GM19238 (cell line): ENCODE measurements at regions not wholly inside any gene's neighbourhood (a gene's known extent, or its start where the extent isn't known, plus 50 kb on each side); places are given as distances from the start of the nearest gene placed in this dataset.

Source experiments
- DNase-seq: peaks from one replicate; pipeline ENCODE4 v3.0.0; 2011; ENCODE audit warnings: low spot score; ENCODE audit not compliant: insufficient read length

- DNase-seq, result no peak
Measured at GRCh38 chr6:167643223-167643622, 183.5 kb upstream of the AFDN start.

GRCh38 chr6:167643716-167644115 lies 183.0 kb upstream of the AFDN start:
- DNase-seq, result no peak

- no peak for DNase-seq
Measured at GRCh38 chr6:167644412-167645132, 182.1 kb upstream of the AFDN start.

- DNase-seq, result no peak
Measured at GRCh38 chr6:167645368-167645767, 181.3 kb upstream of the AFDN start.

- DNase-seq, result no peak
Measured at GRCh38 chr6:167647306-167647705, 179.4 kb upstream of the AFDN start.

- DNase-seq, result no peak
Measured at GRCh38 chr6:167647737-167648470, 178.8 kb upstream of the AFDN start.

GRCh38 chr6:167648501-167649278 lies 178.0 kb upstream of the AFDN start:
- no peak for DNase-seq

GRCh38 chr6:167649476-167649875 lies 177.2 kb upstream of the AFDN start:
- no peak for DNase-seq

- no peak for DNase-seq
Measured at GRCh38 chr6:167650730-167651317, 175.9 kb upstream of the AFDN start.

GRCh38 chr6:167651318-167652041 lies 175.2 kb upstream of the AFDN start:
- no peak for DNase-seq

- DNase-seq, result no peak
Measured at GRCh38 chr6:167652042-167652700, 174.5 kb upstream of the AFDN start.

- no peak for DNase-seq
Measured at GRCh38 chr6:167652701-167653095, 174.0 kb upstream of the AFDN start.

GRCh38 chr6:167653561-167653960 lies 173.2 kb upstream of the AFDN start:
- no peak for DNase-seq

- DNase-seq, result no peak
Measured at GRCh38 chr6:167654389-167654788, 172.3 kb upstream of the AFDN start.

- no peak for DNase-seq
Measured at GRCh38 chr6:167655174-167655821, 171.4 kb upstream of the AFDN start.

- no peak for DNase-seq
Measured at GRCh38 chr6:167658106-167658505, 168.6 kb upstream of the AFDN start.

GRCh38 chr6:167659046-167659445 lies 167.7 kb upstream of the AFDN start:
- DNase-seq, result no peak

- no peak for DNase-seq
Measured at GRCh38 chr6:167660424-167660823, 166.3 kb upstream of the AFDN start.

GRCh38 chr6:167660944-167661551 lies 165.7 kb upstream of the AFDN start:
- no peak for DNase-seq
